Activated CD4-positive, alpha-beta T cell treated with anti-CD3 and anti-CD28 coated beads for 36 hours (primary cell): ENCODE measurements at regions not wholly inside any gene's neighbourhood (a gene's known extent, or its start where the extent isn't known, plus 50 kb on each side); places are given as distances from the start of the nearest gene placed in this dataset.
"Not testable (repeated sequence)": the region's sequence is repeated elsewhere in the genome, so short reads cannot be mapped to it uniquely, and the experiment has no call there.

Experiments
- ATAC-seq: fragments of 200-7000 bp; cut with Tn5 transposase; one replicate; pipeline ENCODE4 v1.10.0; 2021; ENCODE audit warnings: mild to moderate bottlenecking, moderate library complexity
- CTCF ChIA-PET: fragments of 350-600 bp; sonication (Branson Sonifier 250); formaldehyde crosslinking; loops from one replicate; lab custom pipeline; 2021; ENCODE audit warnings: antibody characterized with exemption; lab: Charles Lee
- POLR2A ChIA-PET: fragments of 350-600 bp; sonication (Branson Sonifier 250); formaldehyde crosslinking; loops from one replicate; lab custom pipeline; 2021; ENCODE audit warnings: antibody characterized with exemption, inconsistent platforms; lab: Charles Lee
- DNase-seq: peaks from one replicate; pipeline ENCODE4 v3.0.0-alpha.2; 2020
- H3K27ac Mint-ChIP-seq: one replicate; pipeline ENCODE4 v1.8.0; 2021; ENCODE audit warnings: mixed read lengths
- H3K27me3 Mint-ChIP-seq: one replicate; pipeline ENCODE4 v1.8.0; 2021; ENCODE audit warnings: mixed read lengths
- H3K36me3 Mint-ChIP-seq: one replicate; pipeline ENCODE4 v1.8.0; 2021; ENCODE audit warnings: low read depth, mixed read lengths
- H3K4me1 Mint-ChIP-seq: one replicate; pipeline ENCODE4 v1.8.0; 2021; ENCODE audit warnings: mixed read lengths
- H3K4me3 Mint-ChIP-seq: one replicate; pipeline ENCODE4 v1.8.0; 2021; ENCODE audit warnings: mild to moderate bottlenecking, moderate library complexity, mixed read lengths
- H3K9me3 Mint-ChIP-seq: one replicate; pipeline ENCODE4 v1.8.0; 2021; ENCODE audit warnings: low read depth, mixed read lengths
- intact Hi-C, 2 experiments: fragments of 100-400 bp; cut with DNase I in 1 of 2; cut with micrococcal nuclease in 1 of 2; formaldehyde crosslinking; loops; one replicate each; pipeline versions ENCODE4 v1.14.2 to v1.15.1; 2022 to 2024; cut with DNase I, micrococcal nuclease

GRCh38 chr11:134847083-134847715 lies 435.2 kb upstream of the B3GAT1 start:
- Mint-ChIP-seq H3K4me3 (no peak overlapping the region), H3K27me3 (no peaks in the 10 kb centered on the region), H3K9me3 (no peaks in the 10 kb centered on the region), H3K36me3 (no peaks in the 10 kb centered on the region), H3K4me1 (no peaks in the 10 kb centered on the region), H3K27ac (no peak overlapping the region)
- POLR2A ChIA-PET: no interaction called here
- intact Hi-C loops: no loop called here
- ATAC-seq: no peak
- DNase-seq: no peak
- CTCF ChIA-PET: no interaction called here

- POLR2A ChIA-PET: no interaction called here
- Mint-ChIP-seq H3K9me3 (no peaks in the 10 kb centered on the region), H3K27me3 (peaks cover 3% of the 10 kb centered on the region), H3K4me1 (no peaks in the 10 kb centered on the region), H3K27ac (no peak overlapping the region), H3K4me3 (no peak overlapping the region), H3K36me3 (no peaks in the 10 kb centered on the region)
- intact Hi-C loops: no loop called here
- ATAC-seq (no peak), DNase-seq (no peak)
- CTCF ChIA-PET: interaction anchor here (0.5 kb wide), 1 partner anchor 28 kb away, joined by 4 read pairs; no protein-coding TSS in a partner anchor
These were observed 434.5 kb upstream of the B3GAT1 start for GRCh38 chr11:134846328-134847082.

- no peaks in the 10 kb centered on the region for H3K4me1 Mint-ChIP-seq
- H3K9me3 Mint-ChIP-seq: no peaks in the 10 kb centered on the region
- no peaks in the 10 kb centered on the region for H3K36me3 Mint-ChIP-seq
- intact Hi-C loops: no loop called here
- peaks cover 8% of the 10 kb centered on the region for H3K27me3 Mint-ChIP-seq
- ATAC-seq (no peak), DNase-seq (no peak)
- POLR2A ChIA-PET: no interaction called here
- no peak overlapping the region for H3K27ac Mint-ChIP-seq
- H3K4me3 Mint-ChIP-seq: no peak overlapping the region
- CTCF ChIA-PET: interaction anchor here (0.5 kb wide), 1 partner anchor 28 kb away, joined by 4 read pairs; no protein-coding TSS in a partner anchor
These were observed 433.7 kb upstream of the B3GAT1 start for GRCh38 chr11:134845474-134846327.

GRCh38 chr11:134844838-134845237 lies 432.8 kb upstream of the B3GAT1 start:
- no peaks in the 10 kb centered on the region for H3K4me1 Mint-ChIP-seq

GRCh38 chr11:134843735-134844134 lies 431.7 kb upstream of the B3GAT1 start:
- intact Hi-C loops: no loop called here
- Mint-ChIP-seq H3K27ac (no peak overlapping the region), H3K36me3 (no peaks in the 10 kb centered on the region), H3K27me3 (peaks cover 13% of the 10 kb centered on the region), H3K9me3 (no peaks in the 10 kb centered on the region), H3K4me1 (no peaks in the 10 kb centered on the region), H3K4me3 (no peak overlapping the region)
- ChIA-PET POLR2A (no interaction called here), CTCF (no interaction called here)
- DNase-seq (no peak), ATAC-seq (no peak)

More at GRCh38 chr11:134844838-134845237, 432.8 kb upstream of the B3GAT1 start:
- intact Hi-C loops: no loop called here
- Mint-ChIP-seq H3K36me3 (no peaks in the 10 kb centered on the region), H3K4me3 (no peak overlapping the region), H3K27ac (no peak overlapping the region), H3K27me3 (peaks cover 13% of the 10 kb centered on the region), H3K9me3 (no peaks in the 10 kb centered on the region)
- DNase-seq (no peak), ATAC-seq (no peak)
- POLR2A ChIA-PET: no interaction called here
- CTCF ChIA-PET: no interaction called here

- no peak for DNase-seq
- intact Hi-C loops: no loop called here
- Mint-ChIP-seq H3K4me1 (no peaks in the 10 kb centered on the region), H3K9me3 (no peaks in the 10 kb centered on the region), H3K36me3 (no peaks in the 10 kb centered on the region), H3K27ac (no peak overlapping the region), H3K4me3 (no peak overlapping the region), H3K27me3 (peaks cover 13% of the 10 kb centered on the region)
- ATAC-seq: no peak
- CTCF ChIA-PET: no interaction called here
- POLR2A ChIA-PET: no interaction called here
These were observed 431.0 kb upstream of the B3GAT1 start for GRCh38 chr11:134843020-134843419.

- H3K36me3 Mint-ChIP-seq: no peaks in the 10 kb centered on the region
- no peak for ATAC-seq
- peaks cover 13% of the 10 kb centered on the region for H3K27me3 Mint-ChIP-seq
- H3K4me1 Mint-ChIP-seq: no peaks in the 10 kb centered on the region
- no peak overlapping the region for H3K4me3 Mint-ChIP-seq
- no peaks in the 10 kb centered on the region for H3K9me3 Mint-ChIP-seq
- no peak for DNase-seq
- POLR2A ChIA-PET: no interaction called here
- CTCF ChIA-PET: interaction anchor here (0.6 kb wide), 1 partner anchor 1357 kb away, joined by 5 read pairs; no protein-coding TSS in a partner anchor
- intact Hi-C loops: no loop called here
- H3K27ac Mint-ChIP-seq: no peak overlapping the region
These were observed 429.9 kb upstream of the B3GAT1 start for GRCh38 chr11:134841972-134842371.

- intact Hi-C loops: no loop called here
- H3K36me3 Mint-ChIP-seq: no peaks in the 10 kb centered on the region
- no peak overlapping the region for H3K4me3 Mint-ChIP-seq
- ATAC-seq: no peak
- CTCF ChIA-PET: interaction anchor here (0.6 to 0.7 kb wide), 2 partner anchors 9 to 1356 kb away, joined by 3 to 5 read pairs; no protein-coding TSS in a partner anchor
- POLR2A ChIA-PET: no interaction called here
- no peaks in the 10 kb centered on the region for H3K9me3 Mint-ChIP-seq
- H3K4me1 Mint-ChIP-seq: no peaks in the 10 kb centered on the region
- peaks cover 13% of the 10 kb centered on the region for H3K27me3 Mint-ChIP-seq
- no peak for DNase-seq
- no peak overlapping the region for H3K27ac Mint-ChIP-seq
These were observed 429.4 kb upstream of the B3GAT1 start for GRCh38 chr11:134841411-134841810.

GRCh38 chr11:134840945-134841344 lies 428.9 kb upstream of the B3GAT1 start:
- H3K4me3 Mint-ChIP-seq: no peak overlapping the region
- no peak overlapping the region for H3K27ac Mint-ChIP-seq
- CTCF ChIA-PET: interaction anchor here (0.7 kb wide), 1 partner anchor 10 kb away, joined by 3 read pairs; no protein-coding TSS in a partner anchor
- intact Hi-C loops: no loop called here
- no peaks in the 10 kb centered on the region for H3K4me1 Mint-ChIP-seq
- H3K9me3 Mint-ChIP-seq: no peaks in the 10 kb centered on the region
- H3K36me3 Mint-ChIP-seq: no peaks in the 10 kb centered on the region
- POLR2A ChIA-PET: no interaction called here
- DNase-seq (no peak), ATAC-seq (no peak)
- H3K27me3 Mint-ChIP-seq: peaks cover 13% of the 10 kb centered on the region

- CTCF ChIA-PET, H3K36me3 Mint-ChIP-seq, H3K9me3 Mint-ChIP-seq, H3K4me1 Mint-ChIP-seq, H3K27ac Mint-ChIP-seq, intact Hi-C loops, POLR2A ChIA-PET, H3K4me3 Mint-ChIP-seq, DNase-seq, ATAC-seq: not testable (repeated sequence)
- H3K27me3 Mint-ChIP-seq: peaks cover 13% of the 10 kb centered on the region
These were observed 428.1 kb upstream of the B3GAT1 start for GRCh38 chr11:134840165-134840564.

- intact Hi-C loops: no loop called here
- Mint-ChIP-seq H3K4me1 (no peaks in the 10 kb centered on the region), H3K36me3 (no peaks in the 10 kb centered on the region), H3K4me3 (no peak overlapping the region), H3K27ac (no peak overlapping the region), H3K9me3 (no peaks in the 10 kb centered on the region), H3K27me3 (peaks cover 15% of the 10 kb centered on the region)
- ATAC-seq (no peak), DNase-seq (no peak)
- ChIA-PET CTCF (no interaction called here), POLR2A (no interaction called here)
These were observed 426.7 kb upstream of the B3GAT1 start for GRCh38 chr11:134838708-134839107.
